ENCODE measurements at regions not wholly inside any gene's neighbourhood (a gene's known extent, or its start where the extent isn't known, plus 50 kb on each side); places are given as distances from the start of the nearest gene placed in this dataset.

- ChIA-PET POLR2A (no interaction called here), CTCF (interaction anchor here (0.7 kb wide), 1 partner anchor 736 kb away, joined by 3 read pairs; no protein-coding TSS in a partner anchor)
- no peaks in the 10 kb centered on the region for H3K4me1 ChIP-seq (ENCODE audit: control insufficient read depth in 2 of 2, insufficient read depth in 2 of 2, low read length in 2 of 2)
- no peak overlapping the region for H3K4me3 ChIP-seq (ENCODE audit: low read length)
- H3K27ac ChIP-seq (ENCODE audit: low read depth, low read length), result no peak overlapping the region
- intact Hi-C loops (cut with micrococcal nuclease), result no loop called here
- Mint-ChIP-seq H3K27me3 (peaks cover 0 to 4% (median 0%) of the 10 kb centered on the region in 5 donors), H3K9me3 (peaks cover 0 to under 1% (median 0%) of the 10 kb centered on the region in 11 donors), H3K36me3 (peaks cover 0 to 17% (median 3%) of the 10 kb centered on the region in 5 donors), H3K4me3 (no peak overlapping the region), H3K4me1 (peaks cover 0 to 8% (median 0%) of the 10 kb centered on the region in 7 donors), H3K27ac (no peak overlapping the region)
- no peak for DNase-seq
- H3K36me3 ChIP-seq (ENCODE audit: control insufficient read depth in 2 of 3, insufficient read depth in 3 of 3, low read length in 3 of 3), result no peaks in the 10 kb centered on the region
- H3K9me3 ChIP-seq (ENCODE audit: control insufficient read depth in 2 of 3, low read length in 3 of 3), result no peaks in the 10 kb centered on the region
- ATAC-seq, result no peak
- no peaks in the 10 kb centered on the region for H3K27me3 ChIP-seq (ENCODE audit: control insufficient read depth in 2 of 2, insufficient read depth in 2 of 2, low read length in 2 of 2)
Observed at GRCh38 chr17:63150994-63151464, 185.0 kb downstream of the TANC2 start.

DNA sequence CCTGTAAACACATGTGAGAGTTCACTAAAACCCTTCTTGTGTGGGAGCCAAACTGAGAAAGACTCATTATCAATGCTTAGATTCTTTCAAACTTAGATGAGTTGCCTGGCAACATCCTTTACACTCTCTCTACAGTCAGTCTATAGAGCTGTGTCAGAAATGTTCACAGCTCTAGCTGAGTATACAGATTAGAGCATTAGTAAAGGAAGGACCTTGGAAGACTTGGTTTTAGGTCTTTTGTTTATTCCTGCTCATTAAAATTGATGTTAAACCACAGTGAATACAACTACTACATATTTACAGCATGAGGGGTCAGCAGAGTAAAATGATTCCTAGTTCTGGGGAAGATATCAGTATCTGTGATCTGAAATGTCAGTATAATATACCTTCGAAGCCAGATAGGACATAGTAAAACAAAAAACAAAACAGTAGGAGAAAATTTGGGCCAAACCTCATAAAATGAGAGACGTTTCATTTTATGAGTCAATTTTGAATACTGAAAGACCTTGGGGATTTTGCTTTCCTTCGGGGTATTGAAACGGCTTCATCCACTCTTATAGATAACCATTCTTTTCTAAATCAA, 186.0 kb downstream of the TANC2 start:
- H3K27me3 ChIP-seq (ENCODE audit: control insufficient read depth in 2 of 2, insufficient read depth in 2 of 2, low read length in 2 of 2), result no peaks in the 10 kb centered on the region
- H3K9me3 ChIP-seq (ENCODE audit: control insufficient read depth in 2 of 3, low read length in 3 of 3), result no peaks in the 10 kb centered on the region
- POLR2A ChIA-PET, result no interaction called here
- Mint-ChIP-seq H3K36me3 (peaks cover 0 to 11% (median 3%) of the 10 kb centered on the region in 5 donors), H3K27me3 (peaks cover 0 to 4% (median 0%) of the 10 kb centered on the region in 5 donors), H3K9me3 (no peaks in the 10 kb centered on the region), H3K27ac (no peak overlapping the region), H3K4me1 (peaks cover 2 to 12% (median 3%) of the 10 kb centered on the region in 7 donors), H3K4me3 (no peak overlapping the region)
- no peaks in the 10 kb centered on the region for H3K4me1 ChIP-seq (ENCODE audit: control insufficient read depth in 2 of 2, insufficient read depth in 2 of 2, low read length in 2 of 2)
- CTCF ChIA-PET, result no interaction called here
- ATAC-seq (no peak), DNase-seq (no peak)
- no peak overlapping the region for H3K4me3 ChIP-seq (ENCODE audit: low read length)
- no peak overlapping the region for H3K27ac ChIP-seq (ENCODE audit: low read depth, low read length)
- intact Hi-C loops (cut with micrococcal nuclease), result no loop called here
- no peaks in the 10 kb centered on the region for H3K36me3 ChIP-seq (ENCODE audit: control insufficient read depth in 2 of 3, insufficient read depth in 3 of 3, low read length in 3 of 3)

GRCh38 chr17:63153488-63153887, 187.5 kb downstream of the TANC2 start:
- Histone ChIP-seq H3K4me1 (ENCODE audit: control insufficient read depth in 2 of 2, insufficient read depth in 2 of 2, low read length in 2 of 2) (no peaks in the 10 kb centered on the region), H3K4me3 (ENCODE audit: low read length) (no peak overlapping the region), H3K36me3 (ENCODE audit: control insufficient read depth in 2 of 3, insufficient read depth in 3 of 3, low read length in 3 of 3) (no peaks in the 10 kb centered on the region), H3K27me3 (ENCODE audit: control insufficient read depth in 2 of 2, insufficient read depth in 2 of 2, low read length in 2 of 2) (no peaks in the 10 kb centered on the region), H3K9me3 (ENCODE audit: control insufficient read depth in 2 of 3, low read length in 3 of 3) (no peaks in the 10 kb centered on the region), H3K27ac (ENCODE audit: low read depth, low read length) (no peak overlapping the region)
- intact Hi-C loops (cut with micrococcal nuclease), result no loop called here
- ChIA-PET POLR2A (no interaction called here), CTCF (no interaction called here)
- Mint-ChIP-seq H3K27me3 (peaks cover 0 to 4% (median 0%) of the 10 kb centered on the region in 5 donors), H3K36me3 (peaks cover 0 to 7% (median 3%) of the 10 kb centered on the region in 5 donors), H3K4me3 (no peak overlapping the region), H3K4me1 (peaks cover 4 to 12% (median 4%) of the 10 kb centered on the region in 7 donors), H3K27ac (no peak overlapping the region), H3K9me3 (no peaks in the 10 kb centered on the region)
- ATAC-seq (no peak), DNase-seq (no peak)

- Histone ChIP-seq H3K36me3 (ENCODE audit: control insufficient read depth in 2 of 3, insufficient read depth in 3 of 3, low read length in 3 of 3) (no peaks in the 10 kb centered on the region), H3K9me3 (ENCODE audit: control insufficient read depth in 2 of 3, low read length in 3 of 3) (no peaks in the 10 kb centered on the region), H3K27ac (ENCODE audit: low read depth, low read length) (no peak overlapping the region), H3K4me1 (ENCODE audit: control insufficient read depth in 2 of 2, insufficient read depth in 2 of 2, low read length in 2 of 2) (no peaks in the 10 kb centered on the region), H3K27me3 (ENCODE audit: control insufficient read depth in 2 of 2, insufficient read depth in 2 of 2, low read length in 2 of 2) (no peaks in the 10 kb centered on the region), H3K4me3 (ENCODE audit: low read length) (no peak overlapping the region)
- ATAC-seq (no peak), DNase-seq (no peak)
- Mint-ChIP-seq H3K4me3 (no peak overlapping the region), H3K36me3 (peaks cover 0 to 7% (median 3%) of the 10 kb centered on the region in 5 donors), H3K9me3 (no peaks in the 10 kb centered on the region), H3K27ac (no peak overlapping the region), H3K4me1 (peaks cover 4 to 12% (median 4%) of the 10 kb centered on the region in 7 donors), H3K27me3 (peaks cover 0 to 4% (median 0%) of the 10 kb centered on the region in 5 donors)
- intact Hi-C loops (cut with micrococcal nuclease), result no loop called here
- ChIA-PET CTCF (interaction anchor here (0.6 kb wide), 1 partner anchor 28 kb away, joined by 5 read pairs; no protein-coding TSS in a partner anchor), POLR2A (no interaction called here)
Observed at GRCh38 chr17:63154586-63155244, 188.7 kb downstream of the TANC2 start.

- Mint-ChIP-seq H3K4me1 (peaks cover 4 to 11% (median 4%) of the 10 kb centered on the region in 7 donors), H3K9me3 (no peaks in the 10 kb centered on the region), H3K4me3 (no peak overlapping the region), H3K27ac (no peak overlapping the region), H3K36me3 (peaks cover 0 to 4% (median 0%) of the 10 kb centered on the region in 5 donors), H3K27me3 (peaks cover 0 to 4% (median 0%) of the 10 kb centered on the region in 5 donors)
- no peaks in the 10 kb centered on the region for H3K27me3 ChIP-seq (ENCODE audit: control insufficient read depth in 2 of 2, insufficient read depth in 2 of 2, low read length in 2 of 2)
- no peaks in the 10 kb centered on the region for H3K36me3 ChIP-seq (ENCODE audit: control insufficient read depth in 2 of 3, insufficient read depth in 3 of 3, low read length in 3 of 3)
- no peak overlapping the region for H3K4me3 ChIP-seq (ENCODE audit: low read length)
- H3K27ac ChIP-seq (ENCODE audit: low read depth, low read length), result no peak overlapping the region
- ATAC-seq (no peak), DNase-seq (no peak)
- H3K4me1 ChIP-seq (ENCODE audit: control insufficient read depth in 2 of 2, insufficient read depth in 2 of 2, low read length in 2 of 2), result no peaks in the 10 kb centered on the region
- CTCF ChIA-PET, result no interaction called here
- H3K9me3 ChIP-seq (ENCODE audit: control insufficient read depth in 2 of 3, low read length in 3 of 3), result no peaks in the 10 kb centered on the region
- POLR2A ChIA-PET, result no interaction called here
- intact Hi-C loops (cut with micrococcal nuclease), result no loop called here
Observed at GRCh38 chr17:63156986-63157385, 191.0 kb downstream of the TANC2 start.

GRCh38 chr17:63162406-63163157, 196.5 kb downstream of the TANC2 start:
- Mint-ChIP-seq H3K4me1 (peaks cover 0 to 1% (median 0%) of the 10 kb centered on the region in 7 donors), H3K36me3 (no peaks in the 10 kb centered on the region), H3K4me3 (no peak overlapping the region), H3K9me3 (peaks cover 0 to 3% (median 0%) of the 10 kb centered on the region in 11 donors), H3K27me3 (peaks cover 0 to 3% (median 0%) of the 10 kb centered on the region in 5 donors), H3K27ac (no peak overlapping the region)
- H3K27me3 ChIP-seq (ENCODE audit: control insufficient read depth in 2 of 2, insufficient read depth in 2 of 2, low read length in 2 of 2), result no peaks in the 10 kb centered on the region
- no peaks in the 10 kb centered on the region for H3K9me3 ChIP-seq (ENCODE audit: control insufficient read depth in 2 of 3, low read length in 3 of 3)
- H3K36me3 ChIP-seq (ENCODE audit: control insufficient read depth in 2 of 3, insufficient read depth in 3 of 3, low read length in 3 of 3), result no peaks in the 10 kb centered on the region
- H3K27ac ChIP-seq (ENCODE audit: low read depth, low read length), result no peak overlapping the region
- CTCF ChIA-PET, result interaction anchor here (0.5 to 0.6 kb wide), 2 partner anchors 165 to 195 kb away, joined by 3 to 4 read pairs; no protein-coding TSS in a partner anchor
- DNase-seq (no peak), ATAC-seq (no peak)
- H3K4me3 ChIP-seq (ENCODE audit: low read length), result no peak overlapping the region
- POLR2A ChIA-PET, result no interaction called here
- no peaks in the 10 kb centered on the region for H3K4me1 ChIP-seq (ENCODE audit: control insufficient read depth in 2 of 2, insufficient read depth in 2 of 2, low read length in 2 of 2)
- intact Hi-C loops (cut with micrococcal nuclease), result no loop called here
